DND-41 (cell line): ENCODE measurements at regions not wholly inside any gene's neighbourhood (a gene's known extent, or its start where the extent isn't known, plus 50 kb on each side); places are given as distances from the start of the nearest gene placed in this dataset.

Experiments used
- CTCF ChIP-seq: IDR thresholded peaks from 2 replicates; pipeline ENCODE4 v1.5.1; 2012; ENCODE audit warnings: borderline replicate concordance, low read length, moderate library complexity, mild to moderate bottlenecking; ENCODE audit not compliant: poor library complexity, severe bottlenecking; ENCODE audit errors: extremely low read depth
- EZH2 ChIP-seq: IDR thresholded peaks from 3 replicates; pipeline ENCODE4 v1.6.1; 2012; ENCODE audit warnings: borderline replicate concordance, low read depth, mild to moderate bottlenecking, moderate library complexity, low read length, inconsistent platforms; ENCODE audit not compliant: severe bottlenecking

GRCh38 chr2:9089831-9090230, 86.3 kb upstream of the MBOAT2 start:
- TF ChIP-seq EZH2 (no peak), CTCF (no peak)
